OCI-LY7 (cell line): ENCODE measurements at regions not wholly inside any gene's neighbourhood (a gene's known extent, or its start where the extent isn't known, plus 50 kb on each side); places are given as distances from the start of the nearest gene placed in this dataset.

Source experiments
- EZH2phosphoT487 ChIP-seq: fragments of 200-600 bp; sonication (generic); IDR thresholded peaks from 2 replicates; pipeline ENCODE4 v1.6.1; 2018; ENCODE audit warnings: low read depth, borderline replicate concordance, mild to moderate bottlenecking, mixed run types, antibody characterized with exemption, low read length, moderate library complexity, mixed read lengths
- TF ChIP-seq, protein P1 (sequence below): fragments of 200-600 bp; sonication (generic); conservative IDR thresholded peaks from 2 replicates; pipeline ENCODE4 v1.5.1; 2014; ENCODE audit warnings: mild to moderate bottlenecking, antibody characterized with exemption, low read length, moderate library complexity, mixed read lengths

GRCh38 chr3:117736846-117737245, 1027.3 kb downstream of the TUSC7 start:
- TF ChIP-seq, protein P1, sequence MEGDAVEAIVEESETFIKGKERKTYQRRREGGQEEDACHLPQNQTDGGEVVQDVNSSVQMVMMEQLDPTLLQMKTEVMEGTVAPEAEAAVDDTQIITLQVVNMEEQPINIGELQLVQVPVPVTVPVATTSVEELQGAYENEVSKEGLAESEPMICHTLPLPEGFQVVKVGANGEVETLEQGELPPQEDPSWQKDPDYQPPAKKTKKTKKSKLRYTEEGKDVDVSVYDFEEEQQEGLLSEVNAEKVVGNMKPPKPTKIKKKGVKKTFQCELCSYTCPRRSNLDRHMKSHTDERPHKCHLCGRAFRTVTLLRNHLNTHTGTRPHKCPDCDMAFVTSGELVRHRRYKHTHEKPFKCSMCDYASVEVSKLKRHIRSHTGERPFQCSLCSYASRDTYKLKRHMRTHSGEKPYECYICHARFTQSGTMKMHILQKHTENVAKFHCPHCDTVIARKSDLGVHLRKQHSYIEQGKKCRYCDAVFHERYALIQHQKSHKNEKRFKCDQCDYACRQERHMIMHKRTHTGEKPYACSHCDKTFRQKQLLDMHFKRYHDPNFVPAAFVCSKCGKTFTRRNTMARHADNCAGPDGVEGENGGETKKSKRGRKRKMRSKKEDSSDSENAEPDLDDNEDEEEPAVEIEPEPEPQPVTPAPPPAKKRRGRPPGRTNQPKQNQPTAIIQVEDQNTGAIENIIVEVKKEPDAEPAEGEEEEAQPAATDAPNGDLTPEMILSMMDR, result no peak
- TF ChIP-seq EZH2phosphoT487, result no peak
